ENCODE measurements at regions not wholly inside any gene's neighbourhood (a gene's known extent, or its start where the extent isn't known, plus 50 kb on each side); places are given as distances from the start of the nearest gene placed in this dataset.

DNA sequence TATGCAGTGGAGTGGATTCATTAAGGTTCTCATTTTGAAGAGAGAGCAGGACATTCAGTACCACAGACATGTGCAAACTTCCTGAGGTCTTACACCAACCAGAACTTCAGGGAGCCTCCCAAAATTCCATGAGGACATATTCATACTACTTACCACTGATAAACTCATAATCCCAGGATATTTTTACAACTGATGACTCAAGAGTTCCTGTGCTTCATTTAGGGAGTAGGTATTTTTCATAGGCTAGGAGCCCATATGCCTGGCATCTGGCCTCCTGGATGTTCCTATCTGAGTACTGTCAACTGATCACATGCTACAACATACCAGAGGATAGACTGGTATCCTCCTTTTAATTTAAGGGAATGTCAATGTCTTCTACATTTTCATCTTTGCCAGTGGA, 578.0 kb downstream of the EFNA5 start:
- no peaks in the 10 kb centered on the region for H3K36me3 ChIP-seq
- intact Hi-C loops (cut with DNase I) = no loop called here

GRCh38 chr5:107090506-107090905, 580.2 kb downstream of the EFNA5 start:
- Histone ChIP-seq H3K4me1 (peaks cover 0 to 6% (median 3%) of the 10 kb centered on the region in 4 donors), H3K4me3 (no peak overlapping the region), H3K9me3 (peaks cover 0 to 2% (median 0%) of the 10 kb centered on the region in 4 donors), H3K27me3 (no peaks in the 10 kb centered on the region), H3K36me3 (no peaks in the 10 kb centered on the region), H3K27ac (no peak overlapping the region)
- no peak for TF ChIP-seq POLR2AphosphoS5 (IDR thresholded peaks at IDR 0.05)
- intact Hi-C loops (cut with DNase I) = no loop called here
- DNase-seq = no peak

More for the DNA sequence above, 578.0 kb downstream of the EFNA5 start:
- peaks cover 0 to 6% (median 3%) of the 10 kb centered on the region in 4 donors for H3K4me1 ChIP-seq
- H3K4me3 ChIP-seq = no peak overlapping the region
- no peak overlapping the region for H3K27ac ChIP-seq
- H3K9me3 ChIP-seq = peaks cover 0 to 2% (median 0%) of the 10 kb centered on the region in 4 donors
- DNase-seq = no peak
- no peaks in the 10 kb centered on the region for H3K27me3 ChIP-seq
- TF ChIP-seq POLR2AphosphoS5 (IDR thresholded peaks at IDR 0.05) (no peak), POLR2A (IDR thresholded peaks at IDR 0.05) (no peak), EP300 (IDR thresholded peaks at IDR 0.05) (no peak)
- TF ChIP-seq, protein P1, sequence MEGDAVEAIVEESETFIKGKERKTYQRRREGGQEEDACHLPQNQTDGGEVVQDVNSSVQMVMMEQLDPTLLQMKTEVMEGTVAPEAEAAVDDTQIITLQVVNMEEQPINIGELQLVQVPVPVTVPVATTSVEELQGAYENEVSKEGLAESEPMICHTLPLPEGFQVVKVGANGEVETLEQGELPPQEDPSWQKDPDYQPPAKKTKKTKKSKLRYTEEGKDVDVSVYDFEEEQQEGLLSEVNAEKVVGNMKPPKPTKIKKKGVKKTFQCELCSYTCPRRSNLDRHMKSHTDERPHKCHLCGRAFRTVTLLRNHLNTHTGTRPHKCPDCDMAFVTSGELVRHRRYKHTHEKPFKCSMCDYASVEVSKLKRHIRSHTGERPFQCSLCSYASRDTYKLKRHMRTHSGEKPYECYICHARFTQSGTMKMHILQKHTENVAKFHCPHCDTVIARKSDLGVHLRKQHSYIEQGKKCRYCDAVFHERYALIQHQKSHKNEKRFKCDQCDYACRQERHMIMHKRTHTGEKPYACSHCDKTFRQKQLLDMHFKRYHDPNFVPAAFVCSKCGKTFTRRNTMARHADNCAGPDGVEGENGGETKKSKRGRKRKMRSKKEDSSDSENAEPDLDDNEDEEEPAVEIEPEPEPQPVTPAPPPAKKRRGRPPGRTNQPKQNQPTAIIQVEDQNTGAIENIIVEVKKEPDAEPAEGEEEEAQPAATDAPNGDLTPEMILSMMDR (IDR thresholded peaks at IDR 0.05) = no peak

- intact Hi-C loops (cut with DNase I) = no loop called here
- no peaks in the 10 kb centered on the region for H3K9me3 ChIP-seq
- no peaks in the 10 kb centered on the region for H3K36me3 ChIP-seq
- no peaks in the 10 kb centered on the region for H3K27me3 ChIP-seq
- WGBS, 2 donors = 65 to 78% methylated on average over 1 of the region's 1 CpG
- H3K4me3 ChIP-seq = no peak overlapping the region
- H3K27ac ChIP-seq = no peak overlapping the region
- peaks cover 0 to 6% (median 3%) of the 10 kb centered on the region in 4 donors for H3K4me1 ChIP-seq
- no peak for TF ChIP-seq POLR2AphosphoS5 (IDR thresholded peaks at IDR 0.05)
- TF ChIP-seq POLR2A (IDR thresholded peaks at IDR 0.05) = no peak
- TF ChIP-seq, protein P1 (IDR thresholded peaks at IDR 0.05) = no peak
- TF ChIP-seq EP300 (IDR thresholded peaks at IDR 0.05) = no peak
- DNase-seq = no peak
Observed at GRCh38 chr5:107088907-107089306, 581.8 kb downstream of the EFNA5 start.

DNA sequence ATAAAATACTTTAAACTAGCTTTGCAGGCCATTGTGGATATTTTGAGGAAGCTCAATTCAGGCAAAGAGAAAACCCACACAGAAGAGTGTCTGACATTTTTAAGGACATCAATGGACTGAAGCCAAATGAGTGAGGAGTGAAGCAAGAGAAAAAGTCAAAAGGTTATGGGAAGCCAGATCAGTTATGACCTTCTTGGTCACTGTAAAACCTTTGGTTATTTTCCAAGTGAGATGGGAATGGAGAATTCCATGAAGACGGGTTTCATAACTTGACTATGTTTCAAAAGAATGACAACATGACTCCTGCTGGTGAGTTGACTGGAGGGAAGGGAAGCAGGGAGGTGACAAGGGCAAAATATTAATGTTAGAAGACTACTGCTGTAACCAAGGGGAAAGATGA, 585.2 kb downstream of the EFNA5 start:
- H3K4me3 ChIP-seq = no peak overlapping the region
- H3K27ac ChIP-seq = no peak overlapping the region
- H3K9me3 ChIP-seq = no peaks in the 10 kb centered on the region
- H3K4me1 ChIP-seq = peaks cover 0 to 3% (median 2%) of the 10 kb centered on the region in 4 donors
- H3K27me3 ChIP-seq = no peaks in the 10 kb centered on the region
- WGBS, 2 donors = 83 to 87% methylated on average over 1 of the region's 1 CpG
- no peaks in the 10 kb centered on the region for H3K36me3 ChIP-seq
- intact Hi-C loops (cut with DNase I) = no loop called here
- no peak for TF ChIP-seq EP300 (IDR thresholded peaks at IDR 0.05)
- TF ChIP-seq, protein P1 (IDR thresholded peaks at IDR 0.05) = no peak
- no peak for TF ChIP-seq POLR2AphosphoS5 (IDR thresholded peaks at IDR 0.05)
- TF ChIP-seq POLR2A (IDR thresholded peaks at IDR 0.05) = no peak
- DNase-seq = no peak

DNA sequence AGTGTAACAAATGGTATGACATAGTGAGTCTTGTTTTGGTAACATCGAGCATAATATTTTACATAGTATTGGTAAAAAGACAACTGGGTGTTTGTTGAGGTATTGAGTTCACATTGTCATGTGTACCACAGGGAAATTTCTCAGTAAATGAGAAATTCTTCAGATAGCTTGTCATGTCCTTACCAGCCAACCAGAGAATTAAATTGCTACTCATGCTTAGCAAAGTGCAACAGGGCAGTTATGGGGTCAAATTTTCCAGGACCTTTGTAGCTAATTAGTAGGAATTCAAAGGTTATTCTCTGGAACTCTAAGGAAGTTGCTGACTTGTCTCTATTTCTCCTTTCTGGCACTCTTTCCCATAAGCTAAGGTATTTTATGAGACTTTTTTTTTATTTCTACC, 595.7 kb downstream of the EFNA5 start:
- Histone ChIP-seq H3K9me3 (no peaks in the 10 kb centered on the region), H3K4me1 (no peaks in the 10 kb centered on the region), H3K36me3 (no peaks in the 10 kb centered on the region), H3K27me3 (no peaks in the 10 kb centered on the region), H3K4me3 (no peak overlapping the region), H3K27ac (no peak overlapping the region)
- intact Hi-C loops (cut with DNase I) = no loop called here
- TF ChIP-seq, protein P1 (IDR thresholded peaks at IDR 0.05) = no peak
- TF ChIP-seq POLR2A (IDR thresholded peaks at IDR 0.05) = no peak
- TF ChIP-seq POLR2AphosphoS5 (IDR thresholded peaks at IDR 0.05) = no peak
- TF ChIP-seq EP300 (IDR thresholded peaks at IDR 0.05) = no peak
- whole genome bisulfite sequencing, 2 donors = 89% methylated on average over 1 of the region's 1 CpG
- DNase-seq = no peak

Measured in sigmoid colon (tissue), 6 donors.